BJ (cell line): ENCODE measurements at regions not wholly inside any gene's neighbourhood (a gene's known extent, or its start where the extent isn't known, plus 50 kb on each side); places are given as distances from the start of the nearest gene placed in this dataset.

ENCODE experiments used
- CTCF ChIA-PET: fragments of 350-600 bp; formaldehyde crosslinking; extraction: SDS; loops from one replicate; lab custom pipeline; 2021; ENCODE audit warnings: antibody characterized with exemption, inconsistent platforms; lab: Yijun Ruan, JAX
- POLR2A ChIA-PET: fragments of 300-600 bp; sonication (Branson Sonifier 250); formaldehyde crosslinking; extraction: SDS; loops from one replicate; lab custom pipeline; 2021; ENCODE audit warnings: antibody characterized with exemption; lab: Charles Lee
- DNase-seq: peaks from one replicate; pipeline ENCODE4 v3.0.0-alpha.2; 2011; ENCODE audit warnings: low read depth
- H3K27me3 ChIP-seq: 2 replicates; pipeline ENCODE4 v1.6.0; 2011; ENCODE audit warnings: low read length; ENCODE audit not compliant: control insufficient read depth, insufficient read depth
- H3K36me3 ChIP-seq: 2 replicates; pipeline ENCODE4 v1.5.1; 2011; ENCODE audit warnings: low read length; ENCODE audit not compliant: control insufficient read depth, insufficient read depth
- H3K4me3 ChIP-seq: 2 replicates; pipeline ENCODE4 v1.5.1; 2011; ENCODE audit warnings: low read depth, mild to moderate bottlenecking, control low read depth, low read length
- TF ChIP-seq, protein P1 (sequence below): IDR thresholded peaks from 2 replicates; pipeline ENCODE4 v1.5.1; 2011; ENCODE audit warnings: low read depth, mild to moderate bottlenecking, control low read depth, inconsistent platforms, low read length, moderate library complexity; ENCODE audit not compliant: insufficient read depth

DNA sequence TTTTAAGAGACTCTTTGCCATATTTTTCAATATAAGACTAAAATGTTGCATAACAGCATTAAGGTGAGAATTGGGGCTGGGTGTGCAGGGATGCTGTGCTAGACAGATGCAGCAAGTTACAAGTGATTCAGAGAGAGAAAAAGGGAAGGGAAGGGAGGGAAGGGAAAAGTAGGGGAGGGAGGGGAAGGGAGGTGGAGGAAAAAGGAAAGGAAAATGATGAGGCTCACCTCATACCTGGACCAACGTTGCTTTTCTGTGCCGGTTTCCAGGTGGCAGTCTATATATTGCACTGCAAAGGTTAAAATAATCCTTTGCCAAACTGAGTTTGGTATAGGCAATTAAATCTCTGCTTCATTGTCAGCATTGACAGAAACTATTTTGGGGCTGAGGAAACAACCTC, 155.4 kb upstream of the LAMA2 start:
- ChIA-PET POLR2A (no interaction called here), CTCF (no interaction called here)
- Histone ChIP-seq H3K27me3 (no peaks in the 10 kb centered on the region), H3K36me3 (no peaks in the 10 kb centered on the region), H3K4me3 (no peak overlapping the region)
- TF ChIP-seq, protein P1, sequence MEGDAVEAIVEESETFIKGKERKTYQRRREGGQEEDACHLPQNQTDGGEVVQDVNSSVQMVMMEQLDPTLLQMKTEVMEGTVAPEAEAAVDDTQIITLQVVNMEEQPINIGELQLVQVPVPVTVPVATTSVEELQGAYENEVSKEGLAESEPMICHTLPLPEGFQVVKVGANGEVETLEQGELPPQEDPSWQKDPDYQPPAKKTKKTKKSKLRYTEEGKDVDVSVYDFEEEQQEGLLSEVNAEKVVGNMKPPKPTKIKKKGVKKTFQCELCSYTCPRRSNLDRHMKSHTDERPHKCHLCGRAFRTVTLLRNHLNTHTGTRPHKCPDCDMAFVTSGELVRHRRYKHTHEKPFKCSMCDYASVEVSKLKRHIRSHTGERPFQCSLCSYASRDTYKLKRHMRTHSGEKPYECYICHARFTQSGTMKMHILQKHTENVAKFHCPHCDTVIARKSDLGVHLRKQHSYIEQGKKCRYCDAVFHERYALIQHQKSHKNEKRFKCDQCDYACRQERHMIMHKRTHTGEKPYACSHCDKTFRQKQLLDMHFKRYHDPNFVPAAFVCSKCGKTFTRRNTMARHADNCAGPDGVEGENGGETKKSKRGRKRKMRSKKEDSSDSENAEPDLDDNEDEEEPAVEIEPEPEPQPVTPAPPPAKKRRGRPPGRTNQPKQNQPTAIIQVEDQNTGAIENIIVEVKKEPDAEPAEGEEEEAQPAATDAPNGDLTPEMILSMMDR, result no peak
- no peak for DNase-seq

DNA sequence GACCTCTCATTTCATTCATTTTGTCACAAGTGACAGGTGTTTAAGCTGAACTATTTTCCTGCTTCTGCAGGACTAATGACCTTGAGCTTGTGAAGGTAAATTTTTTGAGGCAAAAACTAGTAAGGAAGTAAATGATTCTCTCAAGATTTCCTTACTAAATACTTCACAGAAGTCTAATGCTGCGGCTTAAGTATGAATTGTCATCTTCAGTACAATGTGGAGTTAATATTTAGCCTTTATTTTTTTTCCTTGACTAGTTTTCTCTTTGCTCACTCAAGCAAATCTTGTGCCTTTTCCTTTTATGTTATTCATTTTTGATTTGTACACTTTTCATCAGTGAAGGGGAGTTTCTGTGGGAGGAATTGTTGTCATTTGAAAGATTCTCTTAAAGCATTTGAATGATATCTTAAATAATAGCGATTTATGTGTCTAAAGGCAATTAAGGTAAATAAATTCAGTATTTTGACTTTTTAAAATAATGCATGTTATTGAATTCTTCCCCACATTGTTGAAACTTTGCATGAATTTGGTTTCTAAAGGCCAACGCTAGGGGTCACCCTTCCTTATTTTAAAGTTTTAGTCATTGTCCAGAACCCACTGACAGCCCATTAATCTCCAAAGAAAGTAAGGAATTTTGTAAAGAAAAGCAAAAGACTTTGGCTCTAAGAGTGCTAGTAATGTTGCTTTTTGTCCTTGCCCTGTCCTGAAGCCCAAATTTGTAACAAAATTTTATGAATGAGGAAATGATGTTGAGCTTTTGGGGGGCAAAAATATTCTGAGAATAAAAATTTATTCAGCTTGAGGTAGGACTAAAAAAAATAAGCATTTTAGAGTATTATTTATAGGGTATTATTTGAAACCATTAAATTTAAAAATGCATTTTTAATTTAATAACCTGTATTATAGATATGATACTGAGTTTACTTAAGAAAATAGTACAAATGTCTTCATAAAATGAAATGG, 157.4 kb upstream of the LAMA2 start:
- no peaks in the 10 kb centered on the region for H3K27me3 ChIP-seq
- TF ChIP-seq, protein P1, result peak; percentile 71
- no peak overlapping the region for H3K4me3 ChIP-seq
- POLR2A ChIA-PET, result interaction anchor here (0.6 kb wide), 1 partner anchor 12 kb away, joined by 3 read pairs; no protein-coding TSS in a partner anchor
- H3K36me3 ChIP-seq, result no peaks in the 10 kb centered on the region
- CTCF ChIA-PET, result interaction anchor here (0.6 to 1.8 kb wide), 13 partner anchors 9 to 1080 kb away, joined by 3 to 4 read pairs (median 3); partner anchors contain the start of gene PTPRK
- DNase-seq, result no peak

DNA sequence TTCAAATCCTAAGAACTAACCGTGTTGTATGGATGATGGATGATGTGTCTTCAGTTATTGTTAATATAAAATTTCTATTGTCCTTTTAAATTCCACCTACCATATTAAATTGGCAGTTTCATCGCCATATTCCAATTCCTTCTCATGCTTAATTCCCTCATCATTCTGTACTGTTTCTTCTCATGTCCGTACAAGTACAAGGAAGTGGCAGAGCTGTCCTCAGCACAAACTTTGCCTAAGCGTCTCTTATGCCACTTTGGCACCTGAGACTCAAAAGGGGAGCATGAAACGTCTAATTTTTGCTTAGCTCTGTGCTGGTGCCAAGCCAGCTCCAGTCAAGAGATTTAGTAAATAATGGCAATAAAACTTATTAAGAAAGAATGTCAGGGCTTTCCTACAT, 158.2 kb upstream of the LAMA2 start:
- TF ChIP-seq, protein P1, result no peak
- CTCF ChIA-PET, result interaction anchor here (0.6 to 1.8 kb wide), 5 partner anchors 8 to 644 kb away, joined by 3 to 4 read pairs (median 3); no protein-coding TSS in a partner anchor

DNA sequence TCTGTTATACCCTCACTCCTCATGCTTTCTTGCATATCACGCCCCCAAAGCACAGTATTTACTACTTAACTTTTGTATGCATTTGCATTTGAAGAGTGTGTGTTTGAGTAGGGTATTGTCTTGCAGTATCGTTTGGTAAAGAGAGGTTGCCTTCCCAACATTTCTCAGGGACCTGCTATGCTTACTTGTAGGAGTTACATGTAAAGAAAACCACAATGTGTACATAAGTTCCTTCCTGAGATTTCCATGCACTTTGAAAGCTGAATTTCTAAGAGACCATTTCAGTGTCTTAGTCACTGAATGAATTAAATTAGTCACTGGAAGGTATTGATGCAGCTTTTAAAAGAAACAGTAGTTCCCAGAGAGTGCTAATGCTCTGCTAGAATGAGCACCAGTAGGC, 159.3 kb upstream of the LAMA2 start:
- Histone ChIP-seq H3K27me3 (no peaks in the 10 kb centered on the region), H3K4me3 (no peak overlapping the region), H3K36me3 (no peaks in the 10 kb centered on the region)
- POLR2A ChIA-PET, result no interaction called here
- CTCF ChIA-PET, result no interaction called here
- TF ChIP-seq, protein P1, result no peak
- DNase-seq, result no peak

More for the DNA sequence above, 158.2 kb upstream of the LAMA2 start:
- POLR2A ChIA-PET, result no interaction called here
- H3K36me3 ChIP-seq, result no peaks in the 10 kb centered on the region
- no peak overlapping the region for H3K4me3 ChIP-seq
- no peaks in the 10 kb centered on the region for H3K27me3 ChIP-seq
- DNase-seq, result no peak

DNA sequence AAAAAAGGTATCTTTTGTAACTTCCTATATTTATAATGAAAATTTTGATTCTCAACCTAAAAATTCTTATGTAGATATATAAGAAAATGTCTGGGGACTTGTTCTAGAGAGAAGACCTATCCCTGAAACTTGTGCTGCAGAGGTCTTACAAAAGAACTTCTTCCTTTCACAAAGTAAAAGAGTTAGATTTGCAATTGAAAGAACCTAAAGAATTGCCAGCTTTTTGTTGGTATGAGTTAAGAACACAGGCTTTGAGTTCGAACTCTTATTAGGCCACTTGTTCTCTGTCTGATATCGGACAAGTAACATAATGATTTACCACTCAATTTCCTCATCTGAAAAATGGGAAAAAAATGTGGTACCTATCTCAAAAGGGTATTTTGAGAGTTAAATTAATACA, 162.0 kb upstream of the LAMA2 start:
- no peaks in the 10 kb centered on the region for H3K36me3 ChIP-seq
- H3K4me3 ChIP-seq, result no peak overlapping the region
- POLR2A ChIA-PET, result no interaction called here
- CTCF ChIA-PET, result no interaction called here
- H3K27me3 ChIP-seq, result no peaks in the 10 kb centered on the region
- no peak for DNase-seq
- TF ChIP-seq, protein P1, result no peak
